HG03280 (cell line): ENCODE measurements at regions not wholly inside any gene's neighbourhood (a gene's known extent, or its start where the extent isn't known, plus 50 kb on each side); places are given as distances from the start of the nearest gene placed in this dataset.

Experiments used
- ATAC-seq: cut with Tn5 transposase; IDR thresholded peaks from one replicate; pipeline ENCODE4 v1.9.1; 2021; ENCODE audit warnings: mild to moderate bottlenecking, moderate library complexity; ENCODE audit not compliant: unreplicated experiment

DNA sequence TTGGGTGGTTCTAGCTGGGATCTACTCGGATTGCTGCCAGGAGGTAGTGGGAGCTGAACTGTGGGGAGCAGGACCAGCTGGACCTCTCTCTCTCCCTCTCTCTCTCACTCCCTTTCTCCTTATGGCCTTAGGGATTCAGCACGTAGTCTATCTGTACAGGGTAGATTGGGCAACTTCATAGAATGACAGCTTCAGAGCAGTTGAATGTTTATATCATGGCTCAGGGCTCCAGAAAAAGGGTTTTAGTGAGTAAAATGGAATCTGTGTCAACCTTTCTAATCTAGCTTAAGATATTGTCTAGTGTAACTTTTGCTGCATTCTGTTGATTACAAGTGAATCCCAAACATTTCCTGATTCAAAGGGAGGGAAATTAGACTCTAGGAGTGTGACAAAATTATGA is 127.7 kb upstream of the PDGFD start:
- ATAC-seq, result no peak

DNA sequence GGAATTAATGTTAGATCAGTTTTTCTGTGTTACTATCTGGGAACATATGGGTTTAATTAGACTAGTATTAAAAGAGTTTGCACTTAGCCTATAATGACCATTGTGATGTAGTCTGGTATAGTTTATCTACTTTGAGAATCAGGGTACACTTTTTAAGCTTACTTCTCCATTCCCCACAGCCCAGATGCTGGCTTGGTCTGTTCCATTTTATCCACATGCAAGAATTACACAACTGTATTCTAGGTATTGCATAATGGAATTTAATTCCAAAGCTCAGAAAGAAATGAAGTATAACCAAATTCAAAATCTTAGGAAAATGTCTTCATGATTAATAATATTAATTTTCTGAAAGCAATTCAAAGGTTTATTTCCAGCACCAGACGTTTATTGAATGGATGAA is 122.2 kb upstream of the PDGFD start:
- ATAC-seq, result no peak

DNA sequence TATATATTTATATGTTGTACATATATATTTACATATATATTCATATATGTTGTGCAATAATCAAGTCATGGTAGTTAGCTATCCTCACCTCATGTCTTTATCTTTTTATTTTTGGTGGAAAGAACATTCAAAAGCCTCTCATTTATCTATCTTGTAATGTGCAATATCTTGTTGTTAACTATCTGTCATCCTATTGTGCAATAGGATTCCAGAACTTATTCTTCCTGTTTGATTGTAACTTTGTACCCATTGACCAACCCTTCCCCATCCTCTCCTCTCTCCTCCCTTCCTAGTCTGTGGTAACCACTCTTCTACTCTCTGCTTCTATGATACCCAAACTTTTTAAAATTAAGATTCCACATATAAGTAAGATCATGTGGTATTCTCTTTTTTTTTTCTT is 115.6 kb upstream of the PDGFD start:
- no peak for ATAC-seq

DNA sequence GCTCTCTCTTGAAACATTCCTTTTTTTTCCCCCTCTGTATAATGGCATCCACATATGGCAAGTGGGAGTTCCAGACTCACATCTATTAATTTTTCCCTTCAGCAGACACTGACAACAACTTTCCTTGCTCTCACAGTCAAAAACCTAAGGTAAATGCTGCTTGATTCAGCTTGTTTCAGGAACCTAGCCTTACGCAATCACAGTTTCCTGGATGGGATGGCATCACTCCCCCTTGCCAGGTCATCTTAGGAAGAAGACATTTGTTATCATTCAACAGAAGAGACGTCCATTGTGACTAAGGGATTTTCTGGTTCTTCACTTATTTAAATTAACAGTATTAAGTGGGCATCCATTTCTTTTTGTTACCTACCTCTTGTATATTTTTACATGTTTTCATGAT is 112.0 kb upstream of the PDGFD start:
- ATAC-seq, result no peak

DNA sequence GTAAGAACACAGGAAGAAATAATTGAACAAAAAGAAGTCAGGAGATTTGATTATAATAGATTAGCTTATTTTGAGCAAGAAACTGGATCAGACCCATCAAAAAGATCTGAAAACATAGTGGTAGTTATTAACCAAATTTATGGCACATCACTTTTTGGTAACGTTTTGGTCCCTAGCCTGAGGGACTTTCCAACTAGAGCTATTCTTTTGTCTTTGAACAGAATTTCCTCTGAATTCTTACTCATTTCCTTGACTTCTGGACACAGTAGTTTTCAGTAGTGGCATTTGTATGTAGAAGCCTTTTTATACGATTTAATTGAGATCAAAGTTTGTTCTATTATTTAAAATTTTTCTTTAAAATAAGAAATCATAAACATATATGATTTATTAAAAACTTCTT is 96.5 kb upstream of the PDGFD start:
- no peak for ATAC-seq

DNA sequence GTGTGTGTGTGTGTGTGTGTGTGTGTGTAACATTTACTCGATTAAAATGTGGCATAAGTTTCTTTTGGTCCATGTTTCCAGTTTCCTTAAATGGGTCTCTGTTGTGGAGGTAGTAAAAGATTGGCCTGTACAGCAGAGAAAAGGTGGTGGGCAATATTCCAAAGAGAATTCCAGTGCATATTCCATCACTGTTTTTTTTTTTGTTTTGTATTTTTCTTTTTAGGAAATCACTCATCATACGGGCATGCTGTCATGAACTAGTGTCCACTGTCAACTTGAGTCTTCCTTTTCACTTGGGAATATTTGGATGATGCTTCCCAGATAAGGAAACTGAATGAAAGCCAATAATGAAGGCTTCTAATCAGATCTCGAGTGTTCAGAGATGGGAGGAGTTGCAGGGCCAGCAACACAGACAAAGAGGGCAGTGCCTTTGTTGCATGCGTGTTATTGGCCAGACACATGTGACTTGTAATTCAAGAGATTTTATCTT is 95.2 kb upstream of the PDGFD start:
- ATAC-seq, result no peak

DNA sequence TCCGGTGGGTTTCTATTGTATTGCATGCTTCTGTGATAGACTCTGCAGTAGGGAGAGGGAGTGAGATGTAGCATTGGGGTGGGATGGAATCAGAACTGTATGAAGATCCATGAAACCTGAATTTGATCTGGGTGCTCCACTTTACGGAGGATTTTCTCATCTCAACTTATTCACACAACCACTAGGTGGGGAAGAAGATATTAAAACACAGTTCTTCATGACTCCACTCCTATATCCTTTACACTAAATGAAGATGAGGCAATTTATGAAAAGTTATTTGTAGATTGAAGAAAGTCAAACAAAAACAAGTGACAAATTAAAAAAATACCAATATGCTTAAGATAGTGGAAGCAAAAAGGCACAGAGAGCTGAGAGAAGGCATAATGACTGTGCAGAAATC is 92.6 kb upstream of the PDGFD start:
- no peak for ATAC-seq

DNA sequence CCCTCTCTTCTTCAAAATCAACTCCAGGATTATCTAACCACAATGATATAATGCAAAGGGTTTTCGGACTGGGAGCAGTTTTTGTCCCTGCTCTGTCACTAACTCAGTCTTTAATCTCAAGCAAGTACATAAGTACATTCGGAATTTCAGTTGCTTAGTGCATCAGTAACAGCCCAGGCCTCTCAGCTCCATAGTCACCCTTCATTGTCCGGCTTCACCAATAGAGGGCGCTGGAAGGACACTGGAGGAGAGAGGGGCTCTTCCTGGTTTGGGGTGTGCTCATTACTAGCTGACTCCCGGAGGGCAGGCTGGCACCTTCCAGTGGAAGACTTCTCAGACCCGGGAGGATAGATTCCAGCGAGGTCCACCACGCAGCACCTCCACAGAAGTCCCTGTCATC is 90.4 kb upstream of the PDGFD start:
- peak; percentile 83 for ATAC-seq

DNA sequence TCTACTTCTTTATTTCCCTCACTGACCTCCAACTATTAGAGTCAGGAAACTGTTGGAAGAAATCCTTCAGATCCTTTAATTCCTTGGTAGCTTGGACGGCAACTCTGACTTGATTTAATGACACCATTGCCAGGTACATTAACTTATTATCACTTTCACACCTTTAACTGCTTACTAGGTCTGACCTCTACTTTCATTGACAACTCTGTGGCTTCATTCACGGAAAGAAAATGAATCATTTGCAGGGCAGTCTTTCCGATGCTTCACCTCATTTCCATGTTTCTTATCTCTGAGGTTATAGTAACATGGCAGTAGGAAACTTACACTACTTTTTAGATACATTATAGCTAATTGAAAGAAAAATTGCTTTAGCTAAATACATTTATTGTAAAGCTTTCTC is 82.6 kb upstream of the PDGFD start:
- ATAC-seq, result no peak

DNA sequence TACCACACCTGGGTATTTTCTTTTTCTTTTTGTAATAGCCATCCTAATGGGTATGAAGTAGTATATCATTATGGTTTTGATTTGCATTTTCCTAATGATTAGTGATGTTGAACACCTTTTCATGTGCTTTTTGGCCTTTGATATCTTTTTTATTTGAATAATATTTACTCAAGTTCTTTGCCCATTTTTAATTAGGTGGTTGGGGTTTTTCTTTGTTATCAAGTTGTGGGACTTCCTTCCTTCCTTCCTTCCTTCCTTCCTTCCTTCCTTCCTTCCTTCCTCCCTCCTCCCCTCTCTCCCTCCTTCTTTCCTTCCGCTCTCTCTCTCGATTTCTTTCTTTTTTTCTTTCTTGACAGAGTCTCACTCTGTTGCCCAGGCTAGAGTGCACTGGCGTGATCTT is 75.0 kb upstream of the PDGFD start:
- ATAC-seq, result no peak

DNA sequence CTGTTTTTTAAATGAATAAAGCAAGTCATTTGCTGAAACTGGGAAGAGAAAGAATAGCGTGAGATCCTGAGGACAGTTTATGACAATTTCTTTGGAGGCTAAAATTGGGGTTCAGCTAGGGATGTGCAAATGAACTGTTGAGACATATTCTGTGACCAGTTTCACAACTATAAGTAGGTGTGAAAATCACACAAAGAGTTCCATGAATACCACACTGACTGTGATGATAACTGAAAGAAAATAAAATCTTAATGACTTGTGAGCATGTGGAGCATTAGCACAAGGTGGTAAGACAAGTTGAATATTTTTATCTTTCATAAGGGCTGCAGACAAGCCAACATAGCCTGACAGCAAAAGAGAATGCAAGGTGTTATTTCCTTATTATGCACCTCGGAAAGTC is 61.1 kb upstream of the PDGFD start:
- ATAC-seq, result no peak

DNA sequence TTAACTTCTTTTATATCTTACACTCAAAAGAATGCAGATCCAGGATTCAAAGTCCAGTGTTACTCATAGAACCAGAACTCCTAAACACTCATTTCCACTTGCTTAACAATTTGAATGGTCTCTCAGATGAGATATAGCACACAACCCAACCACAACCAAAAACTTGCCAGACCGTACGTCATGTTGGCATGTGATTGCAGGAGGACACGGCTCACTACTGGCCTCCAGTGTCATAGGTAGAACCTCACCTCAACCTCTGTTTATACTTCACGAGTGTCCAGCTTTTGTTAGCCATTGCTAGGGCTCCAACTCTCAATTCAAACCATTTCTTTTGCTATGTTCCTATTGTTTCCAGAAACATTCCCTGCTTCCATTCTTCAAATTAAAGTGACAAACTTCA is 58.5 kb upstream of the PDGFD start:
- no peak for ATAC-seq

DNA sequence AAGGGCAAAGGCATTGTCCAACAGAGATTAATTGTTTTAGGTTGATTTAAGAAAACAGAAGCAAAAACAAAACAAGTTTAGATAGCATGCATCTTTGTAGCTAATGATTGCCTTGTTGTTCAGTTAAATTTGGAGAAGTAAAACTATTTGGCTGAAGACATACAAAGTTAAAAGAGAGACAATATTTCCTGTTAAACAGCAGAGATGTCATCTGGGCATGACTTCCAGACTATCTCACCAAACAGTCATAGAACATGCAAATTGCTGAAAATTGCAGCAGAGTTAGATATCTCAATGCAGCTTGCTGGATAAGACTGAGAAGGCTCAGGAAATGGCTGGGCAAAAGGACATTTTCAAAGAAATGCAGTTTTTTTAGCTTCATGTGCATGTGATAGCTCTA is 57.5 kb upstream of the PDGFD start:
- no peak for ATAC-seq

DNA sequence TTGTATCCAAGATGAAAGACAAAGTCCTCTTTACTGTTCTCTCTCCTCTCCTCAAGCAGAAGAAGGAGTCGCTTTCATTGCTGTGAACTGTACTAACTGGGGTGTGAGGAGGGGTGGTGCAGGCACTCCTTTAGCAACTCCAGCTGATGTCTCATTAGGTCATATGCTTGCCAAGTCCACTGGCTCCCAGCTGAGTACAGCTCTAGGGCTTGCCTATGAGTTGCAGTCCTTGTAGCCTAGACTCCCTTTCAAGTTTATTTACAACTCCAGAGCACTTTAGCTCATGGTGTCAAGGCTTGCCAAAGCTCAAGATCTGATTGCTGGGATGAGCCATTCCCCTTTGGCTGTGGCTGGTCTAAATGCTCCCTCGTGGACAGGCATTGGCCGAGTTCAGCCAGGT is 55.1 kb upstream of the PDGFD start:
- ATAC-seq, result no peak

DNA sequence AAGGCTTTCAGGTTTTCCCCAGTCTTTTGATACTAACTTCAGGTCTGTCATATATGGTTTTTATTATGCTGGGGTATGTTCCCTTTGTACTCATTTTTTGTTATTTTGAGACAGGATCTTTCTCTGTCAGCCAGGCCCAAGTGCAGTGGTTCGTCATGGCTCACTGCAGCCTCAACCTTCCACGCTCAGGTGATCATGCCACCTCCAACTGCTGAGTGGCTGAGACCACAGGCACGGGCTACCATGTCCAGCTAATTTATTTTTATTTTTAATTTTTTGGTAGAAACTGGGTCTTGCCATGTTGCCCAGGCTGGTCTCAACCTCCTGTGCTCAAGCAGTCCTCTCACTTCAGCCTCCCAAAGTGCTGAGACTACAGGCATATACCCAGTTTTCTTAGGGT is 50.6 kb upstream of the PDGFD start:
- ATAC-seq, result no peak
